GM10266 (cell line): ENCODE measurements at regions not wholly inside any gene's neighbourhood (a gene's known extent, or its start where the extent isn't known, plus 50 kb on each side); places are given as distances from the start of the nearest gene placed in this dataset.

Source experiments
- DNase-seq: peaks from one replicate; pipeline ENCODE4 v3.0.0; 2012; ENCODE audit errors: extremely low spot score
- CTCF ChIP-seq: IDR thresholded peaks from 2 replicates; pipeline ENCODE4 v1.5.1; 2012; ENCODE audit warnings: mild to moderate bottlenecking, low read depth; ENCODE audit not compliant: control insufficient read depth, insufficient read depth; ENCODE audit errors: missing control alignments

GRCh38 chr3:160135851-160136250 lies 89.4 kb upstream of the C3orf80 start:
- no peak for DNase-seq
- TF ChIP-seq CTCF, result no peak

GRCh38 chr3:160136421-160136820 lies 88.8 kb upstream of the C3orf80 start:
- no peak for TF ChIP-seq CTCF
- no peak for DNase-seq

GRCh38 chr3:160139291-160139690 lies 85.9 kb upstream of the C3orf80 start:
- TF ChIP-seq CTCF, result no peak
- DNase-seq, result no peak

GRCh38 chr3:160140756-160141155 lies 84.5 kb upstream of the C3orf80 start:
- no peak for TF ChIP-seq CTCF
- no peak for DNase-seq

- no peak for TF ChIP-seq CTCF
- no peak for DNase-seq
Observed at GRCh38 chr3:160141485-160142185, 83.6 kb upstream of the C3orf80 start.

GRCh38 chr3:160143482-160143881 lies 81.7 kb upstream of the C3orf80 start:
- no peak for DNase-seq
- TF ChIP-seq CTCF, result no peak

GRCh38 chr3:160150066-160150465 lies 75.2 kb upstream of the C3orf80 start:
- no peak for DNase-seq
- TF ChIP-seq CTCF, result no peak
